HCT116 (cell line): ENCODE measurements at regions not wholly inside any gene's neighbourhood (a gene's known extent, or its start where the extent isn't known, plus 50 kb on each side); places are given as distances from the start of the nearest gene placed in this dataset.
A peak's percentile ranks its signal among the peaks of the same experiment; 100 is the strongest.

Source experiments
- ATAC-seq: fragments of 200-7000 bp; cut with Tn5 transposase; 2 replicates; pipeline ENCODE4 v1.9.1; 2020; ENCODE audit warnings: mild to moderate bottlenecking, moderate library complexity
- BruUV-seq: library from RNA; stranded (reverse); fragments of 400-500 nt; replicated peaks from 2 replicates; lab custom pipeline; 2021; lab: Mats Ljungman, UMichigan
- CTCF ChIA-PET: fragments of 300-600 bp; sonication (Branson Sonifier 250); formaldehyde crosslinking; loops from one replicate; lab custom pipeline; 2021; ENCODE audit warnings: antibody characterized with exemption; lab: Charles Lee
- POLR2A ChIA-PET: fragments of 300-600, 350-600 bp; sonication (Branson Sonifier 250); formaldehyde crosslinking; loops from one replicate; lab custom pipeline; 2021; ENCODE audit warnings: antibody characterized with exemption; lab: Charles Lee
- RAD21 ChIA-PET, 2 experiments: fragments of 300-600 bp; sonication (Branson Sonifier 250); formaldehyde crosslinking; loops; one replicate each; lab custom pipeline; 2023; ENCODE audit warnings: low total read pairs in 2 of 2; ENCODE audit not compliant: uncharacterized antibody in 2 of 2, unreplicated experiment in 2 of 2, low non-redundant PET in 1 of 2; lab: Charles Lee
- DNase-seq: peaks from one replicate; pipeline ENCODE4 v3.0.0-alpha.2; 2010; ENCODE audit warnings: low read depth, low spot score
- H2AFZ ChIP-seq: fragments of 200-600 bp; shearing (Covaris generic), sonication (generic); 2 replicates; pipeline ENCODE4 v1.6.1; 2017; ENCODE audit warnings: low read depth, mixed run types, mixed read lengths, antibody characterized with exemption, low read length; ENCODE audit not compliant: poor library complexity, severe bottlenecking
- H3K27ac ChIP-seq: 2 replicates; pipeline ENCODE4 v1.5.1; 2012; ENCODE audit warnings: low read depth, low read length
- H3K27me3 ChIP-seq: fragments of 200-600 bp; sonication (generic); 2 replicates; pipeline ENCODE4 v1.6.1; 2016; ENCODE audit warnings: mixed run types, low read length, mixed read lengths; ENCODE audit not compliant: insufficient read depth
- H3K36me3 ChIP-seq, 2 experiments: fragments of 200-500 bp in 1 of 2; fragments of 200-600 bp in 1 of 2; sonication (Bioruptor generic) in 1 of 2; sonication (generic) in 1 of 2; 2 replicates each; pipeline versions ENCODE4 v1.5.1 to v1.6.1; 2014 to 2016; ENCODE audit warnings: low read length in 2 of 2, inconsistent platforms in 1 of 2, mixed read lengths in 1 of 2, mixed run types in 1 of 2; ENCODE audit not compliant: insufficient read depth in 2 of 2, control insufficient read depth in 1 of 2
- H3K4me1 ChIP-seq, 2 experiments: fragments of 200-600 bp in 1 of 2; sonication (generic) in 1 of 2; 2 replicates each; pipeline versions ENCODE4 v1.5.1 to v1.6.1; 2012 to 2017; ENCODE audit warnings: low read length in 2 of 2, inconsistent platforms in 1 of 2, mild to moderate bottlenecking in 1 of 2, mixed read lengths in 1 of 2, mixed run types in 1 of 2, moderate library complexity in 1 of 2; ENCODE audit not compliant: insufficient read depth in 2 of 2, control insufficient read depth in 1 of 2
- H3K4me2 ChIP-seq: fragments of 200-600 bp; sonication (generic); 2 replicates; pipeline ENCODE4 v1.6.1; 2017; ENCODE audit warnings: mixed run types, low read length, mixed read lengths
- H3K4me3 ChIP-seq, 2 experiments: fragments of 200-600 bp in 1 of 2; sonication (generic) in 1 of 2; replicated peaks in 1 of 2; 2 replicates each; pipeline ENCODE4 v1.5.1; 2011 to 2016; ENCODE audit warnings: low read length in 2 of 2, control low read depth in 1 of 2, low read depth in 1 of 2, mild to moderate bottlenecking in 1 of 2, mixed read lengths in 1 of 2, mixed run types in 1 of 2
- H3K79me2 ChIP-seq: fragments of 200-600 bp; sonication (generic); 2 replicates; pipeline ENCODE4 v1.6.1; 2017; ENCODE audit warnings: mild to moderate bottlenecking, mixed run types, low read length, moderate library complexity, mixed read lengths; ENCODE audit not compliant: insufficient read depth
- H3K9ac ChIP-seq: fragments of 200-600 bp; sonication (generic); 2 replicates; pipeline ENCODE4 v1.6.1; 2016; ENCODE audit warnings: low read length, mixed read lengths
- H3K9me2 ChIP-seq: fragments of 200-600 bp; sonication (generic), shearing (Covaris generic); 2 replicates; pipeline ENCODE4 v1.6.1; 2017; ENCODE audit warnings: mixed run types, mild to moderate bottlenecking, moderate library complexity; ENCODE audit not compliant: insufficient read depth
- H3K9me3 ChIP-seq, 2 experiments: fragments of 200-500 bp in 1 of 2; fragments of 200-600 bp in 1 of 2; sonication (Bioruptor generic) in 1 of 2; sonication (generic) in 1 of 2; 2 replicates each; pipeline ENCODE4 v1.6.1; 2014 to 2017; ENCODE audit warnings: low read length in 2 of 2, mixed read lengths in 2 of 2, inconsistent platforms in 1 of 2, low read depth in 1 of 2, mild to moderate bottlenecking in 1 of 2, mixed run types in 1 of 2, moderate library complexity in 1 of 2; ENCODE audit not compliant: control insufficient read depth in 1 of 2, insufficient read depth in 1 of 2
- H4K20me1 ChIP-seq: fragments of 200-600 bp; sonication (generic), shearing (Covaris generic); 2 replicates; pipeline ENCODE4 v1.6.1; 2017; ENCODE audit warnings: mixed run types, mild to moderate bottlenecking, moderate library complexity; ENCODE audit not compliant: insufficient read depth
- CBX3 ChIP-seq: IDR thresholded peaks from 2 replicates; pipeline ENCODE4 v1.6.1; 2012; ENCODE audit warnings: low read depth
- RAD21 ChIP-seq: IDR thresholded peaks from 2 replicates; pipeline ENCODE4 v1.6.1; 2012; ENCODE audit warnings: low read depth, mild to moderate bottlenecking
- SIN3A ChIP-seq: IDR thresholded peaks from 2 replicates; pipeline ENCODE4 v1.6.1; 2012; ENCODE audit warnings: low read depth
- SRF ChIP-seq: IDR thresholded peaks from 2 replicates; pipeline ENCODE4 v1.6.1; 2012; ENCODE audit warnings: low read depth
- intact Hi-C: fragments of 100-400 bp; cut with micrococcal nuclease; formaldehyde crosslinking; loops from 2 replicates; pipeline ENCODE4 v1.10.0; 2022
- TF ChIP-seq, protein P1 (sequence below): IDR thresholded peaks from 2 replicates; pipeline ENCODE4 v1.6.1; 2012; ENCODE audit warnings: low read depth

DNA sequence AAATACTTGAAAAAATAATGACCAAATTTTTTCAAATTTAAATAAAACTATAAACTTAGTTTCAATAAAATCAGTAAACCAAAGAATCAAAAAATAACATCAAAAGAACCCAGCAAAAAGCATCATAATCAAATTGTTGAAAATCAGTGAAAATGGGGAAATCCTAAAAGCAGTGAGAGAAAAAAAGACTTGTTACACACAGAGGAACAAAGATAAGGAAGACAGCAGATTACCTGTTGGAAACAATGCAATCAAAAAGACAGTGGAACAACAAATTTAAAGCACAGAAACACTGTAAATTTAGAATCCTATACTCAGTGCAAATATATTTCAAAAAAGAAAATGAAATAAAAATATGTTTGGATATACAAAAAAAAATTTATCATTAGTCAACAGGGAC lies 156.2 kb upstream of the LMCD1 start:
- Histone ChIP-seq H3K9ac (no peak overlapping the region), H3K4me2 (no peak overlapping the region), H3K4me3 (no peak overlapping the region), H3K4me1 (no peaks in the 10 kb centered on the region), H3K9me2 (no peaks in the 10 kb centered on the region), H3K9me3 (0 out of 4 replicates have a peak, but pooled peaks cover 0 to 9% of the 10 kb centered on the region in 2 experiments), H4K20me1 (no peaks in the 10 kb centered on the region), H2AFZ (no peak overlapping the region), H3K27me3 (no peaks in the 10 kb centered on the region), H3K36me3 (no peaks in the 10 kb centered on the region), H3K27ac (no peak overlapping the region), H3K79me2 (no peaks in the 10 kb centered on the region)
- RAD21 ChIA-PET, result no interaction called here
- BruUV-seq, result no TSS peak
- ATAC-seq (no peak), DNase-seq (no peak)
- no peak for TF ChIP-seq RAD21
- 0 out of 2 replicates have a peak, but pooled peaks have one; percentile 47 for TF ChIP-seq CBX3
- POLR2A ChIA-PET, result no interaction called here
- intact Hi-C loops, result no loop called here
- CTCF ChIA-PET, result no interaction called here

DNA sequence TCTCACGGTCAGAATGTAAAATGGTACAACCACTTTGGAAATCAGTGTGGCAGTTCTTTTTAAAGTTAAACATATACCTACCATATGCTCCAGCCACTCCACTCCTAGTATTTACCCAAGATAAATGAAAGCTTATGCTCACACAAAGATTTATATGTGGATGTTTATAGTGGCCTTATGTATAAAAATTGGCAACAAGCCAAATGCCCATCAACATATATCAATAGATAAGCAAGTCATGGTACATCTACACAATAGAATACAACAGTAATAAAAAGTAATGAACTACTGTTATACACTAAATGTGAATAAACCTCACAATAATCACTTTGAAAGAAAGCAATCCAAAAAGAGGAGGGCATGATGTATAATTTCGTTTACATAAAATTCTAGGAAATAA lies 153.5 kb upstream of the LMCD1 start:
- POLR2A ChIA-PET, result no interaction called here
- Histone ChIP-seq H3K9ac (no peak overlapping the region), H3K27ac (no peak overlapping the region), H3K4me3 (no peak overlapping the region), H2AFZ (no peak overlapping the region), H3K79me2 (no peaks in the 10 kb centered on the region), H3K9me3 (0 out of 4 replicates have a peak, but pooled peaks cover 0 to 9% of the 10 kb centered on the region in 2 experiments), H3K4me1 (no peaks in the 10 kb centered on the region), H3K4me2 (no peak overlapping the region), H3K36me3 (no peaks in the 10 kb centered on the region), H3K27me3 (no peaks in the 10 kb centered on the region), H3K9me2 (no peaks in the 10 kb centered on the region), H4K20me1 (no peaks in the 10 kb centered on the region)
- RAD21 ChIA-PET, result no interaction called here
- TF ChIP-seq SRF, result no peak
- no peak for TF ChIP-seq SIN3A
- TF ChIP-seq, protein P1, sequence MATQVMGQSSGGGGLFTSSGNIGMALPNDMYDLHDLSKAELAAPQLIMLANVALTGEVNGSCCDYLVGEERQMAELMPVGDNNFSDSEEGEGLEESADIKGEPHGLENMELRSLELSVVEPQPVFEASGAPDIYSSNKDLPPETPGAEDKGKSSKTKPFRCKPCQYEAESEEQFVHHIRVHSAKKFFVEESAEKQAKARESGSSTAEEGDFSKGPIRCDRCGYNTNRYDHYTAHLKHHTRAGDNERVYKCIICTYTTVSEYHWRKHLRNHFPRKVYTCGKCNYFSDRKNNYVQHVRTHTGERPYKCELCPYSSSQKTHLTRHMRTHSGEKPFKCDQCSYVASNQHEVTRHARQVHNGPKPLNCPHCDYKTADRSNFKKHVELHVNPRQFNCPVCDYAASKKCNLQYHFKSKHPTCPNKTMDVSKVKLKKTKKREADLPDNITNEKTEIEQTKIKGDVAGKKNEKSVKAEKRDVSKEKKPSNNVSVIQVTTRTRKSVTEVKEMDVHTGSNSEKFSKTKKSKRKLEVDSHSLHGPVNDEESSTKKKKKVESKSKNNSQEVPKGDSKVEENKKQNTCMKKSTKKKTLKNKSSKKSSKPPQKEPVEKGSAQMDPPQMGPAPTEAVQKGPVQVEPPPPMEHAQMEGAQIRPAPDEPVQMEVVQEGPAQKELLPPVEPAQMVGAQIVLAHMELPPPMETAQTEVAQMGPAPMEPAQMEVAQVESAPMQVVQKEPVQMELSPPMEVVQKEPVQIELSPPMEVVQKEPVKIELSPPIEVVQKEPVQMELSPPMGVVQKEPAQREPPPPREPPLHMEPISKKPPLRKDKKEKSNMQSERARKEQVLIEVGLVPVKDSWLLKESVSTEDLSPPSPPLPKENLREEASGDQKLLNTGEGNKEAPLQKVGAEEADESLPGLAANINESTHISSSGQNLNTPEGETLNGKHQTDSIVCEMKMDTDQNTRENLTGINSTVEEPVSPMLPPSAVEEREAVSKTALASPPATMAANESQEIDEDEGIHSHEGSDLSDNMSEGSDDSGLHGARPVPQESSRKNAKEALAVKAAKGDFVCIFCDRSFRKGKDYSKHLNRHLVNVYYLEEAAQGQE, result no peak
- intact Hi-C loops, result no loop called here
- CTCF ChIA-PET, result no interaction called here
- DNase-seq (no peak), ATAC-seq (no peak)
- no TSS peak for BruUV-seq
